ENCODE measurements at regions not wholly inside any gene's neighbourhood (a gene's known extent, or its start where the extent isn't known, plus 50 kb on each side); places are given as distances from the start of the nearest gene placed in this dataset.
"Not testable (repeated sequence)": the region's sequence is repeated elsewhere in the genome, so short reads cannot be mapped to it uniquely, and the experiment has no call there.

- 84 to 87% methylated on average over 8 of the region's 8 CpGs for WGBS, 2 donors
- intact Hi-C loops (cut with DNase I; ENCODE audit: low total_unique reads): no loop called here
- H3K4me3 ChIP-seq (ENCODE audit: low read depth, poor library complexity, severe bottlenecking): no peak overlapping the region
- no peak for DNase-seq (ENCODE audit: low spot score in 2 of 2)
- TF ChIP-seq POLR2A (IDR thresholded peaks at IDR 0.05): no peak
- no peak for TF ChIP-seq CTCF (IDR thresholded peaks at IDR 0.05)
Observed at GRCh38 chr16:59540621-59541020, 806.5 kb upstream of the GOT2 start.

- no peak overlapping the region for H3K4me3 ChIP-seq (ENCODE audit: low read depth, poor library complexity, severe bottlenecking)
- no peak for DNase-seq (ENCODE audit: low spot score in 2 of 2)
- TF ChIP-seq POLR2A (IDR thresholded peaks at IDR 0.05): no peak
- no peak for TF ChIP-seq CTCF (IDR thresholded peaks at IDR 0.05)
- 81 to 85% methylated on average over 4 of the region's 4 CpGs for WGBS, 2 donors
- intact Hi-C loops (cut with DNase I; ENCODE audit: low total_unique reads): no loop called here
Observed at GRCh38 chr16:59535298-59535697, 801.2 kb upstream of the GOT2 start.

- DNase-seq (ENCODE audit: low spot score in 2 of 2): no peak
- intact Hi-C loops (cut with DNase I; ENCODE audit: low total_unique reads): no loop called here
- H3K4me3 ChIP-seq (ENCODE audit: low read depth, poor library complexity, severe bottlenecking): no peak overlapping the region
- TF ChIP-seq CTCF (IDR thresholded peaks at IDR 0.05): no peak
- no peak for TF ChIP-seq POLR2A (IDR thresholded peaks at IDR 0.05)
- 71 to 78% methylated on average over 14 of the region's 14 CpGs for WGBS, 2 donors
Observed at GRCh38 chr16:59527206-59527997, 793.3 kb upstream of the GOT2 start.

- intact Hi-C loops (cut with DNase I; ENCODE audit: low total_unique reads): no loop called here
- H3K4me3 ChIP-seq (ENCODE audit: low read depth, poor library complexity, severe bottlenecking): no peak overlapping the region
- 64 to 83% methylated on average over 3 of the region's 3 CpGs for WGBS, 2 donors
- TF ChIP-seq POLR2A (IDR thresholded peaks at IDR 0.05): no peak
- no peak for TF ChIP-seq CTCF (IDR thresholded peaks at IDR 0.05)
- DNase-seq (ENCODE audit: low spot score in 2 of 2): no peak
Observed at GRCh38 chr16:59522826-59523225, 788.7 kb upstream of the GOT2 start.

GRCh38 chr16:59518721-59519120, 784.6 kb upstream of the GOT2 start:
- H3K4me3 ChIP-seq (ENCODE audit: low read depth, poor library complexity, severe bottlenecking); DNase-seq (ENCODE audit: low spot score in 2 of 2); intact Hi-C loops (cut with DNase I; ENCODE audit: low total_unique reads): not testable (repeated sequence)
- 78 to 87% methylated on average over 5 of the region's 5 CpGs for WGBS, 2 donors

GRCh38 chr16:59514651-59515050, 780.5 kb upstream of the GOT2 start:
- TF ChIP-seq CTCF (IDR thresholded peaks at IDR 0.05) (no peak), POLR2A (IDR thresholded peaks at IDR 0.05) (no peak)
- H3K4me3 ChIP-seq (ENCODE audit: low read depth, poor library complexity, severe bottlenecking): no peak overlapping the region
- 61 to 68% methylated on average over 4 of the region's 4 CpGs for WGBS, 2 donors
- no peak for DNase-seq (ENCODE audit: low spot score in 2 of 2)
- intact Hi-C loops (cut with DNase I; ENCODE audit: low total_unique reads): no loop called here

Measured in lower leg skin (tissue), 4 donors.